Endodermal cell (in vitro differentiated cells): ENCODE measurements at regions not wholly inside any gene's neighbourhood (a gene's known extent, or its start where the extent isn't known, plus 50 kb on each side); places are given as distances from the start of the nearest gene placed in this dataset.
A peak's percentile ranks its signal among the peaks of the same experiment; 100 is the strongest.

Experiments
- DNase-seq: peaks from one replicate; pipeline ENCODE4 v3.0.0-alpha.2; 2017
- H3K27ac ChIP-seq: 2 replicates; pipeline ENCODE4 v1.5.1; 2013; ENCODE audit warnings: mild to moderate bottlenecking, low read depth, low read length, moderate library complexity
- H3K27me3 ChIP-seq: 2 replicates; pipeline ENCODE4 v1.6.1; 2013; ENCODE audit warnings: mild to moderate bottlenecking, low read length, moderate library complexity; ENCODE audit not compliant: insufficient read depth, control insufficient read depth, poor library complexity, severe bottlenecking
- H3K36me3 ChIP-seq: 2 replicates; pipeline ENCODE4 v1.7.0; 2013; ENCODE audit warnings: mild to moderate bottlenecking, low read length, moderate library complexity; ENCODE audit not compliant: control insufficient read depth, insufficient read depth
- H3K4me1 ChIP-seq: one replicate; pipeline ENCODE4 v1.7.0; 2013; ENCODE audit warnings: low read length; ENCODE audit not compliant: control insufficient read depth, insufficient read depth
- H3K4me3 ChIP-seq: 2 replicates; pipeline ENCODE4 v1.5.1; 2013; ENCODE audit warnings: mild to moderate bottlenecking, low read length, moderate library complexity
- H3K9ac ChIP-seq: 2 replicates; pipeline ENCODE4 v1.6.1; 2013; ENCODE audit warnings: mild to moderate bottlenecking, low read length, moderate library complexity; ENCODE audit not compliant: poor library complexity, severe bottlenecking; ENCODE audit errors: extremely low read depth
- H3K9me3 ChIP-seq: 2 replicates; pipeline ENCODE4 v1.6.1; 2013; ENCODE audit warnings: mild to moderate bottlenecking, low read length, moderate library complexity; ENCODE audit not compliant: control insufficient read depth
- H3K27ac Mint-ChIP-seq: 2 replicates; pipeline ENCODE4 v1.8.0; 2020; ENCODE audit warnings: mixed read lengths
- H3K27me3 Mint-ChIP-seq: 2 replicates; pipeline ENCODE4 v1.8.0; 2021; ENCODE audit warnings: mild to moderate bottlenecking, mixed read lengths; ENCODE audit not compliant: insufficient read depth
- H3K36me3 Mint-ChIP-seq: 2 replicates; pipeline ENCODE4 v1.8.0; 2020; ENCODE audit warnings: low read depth, mixed read lengths
- H3K4me1 Mint-ChIP-seq: 2 replicates; pipeline ENCODE4 v1.8.0; 2020; ENCODE audit warnings: mixed read lengths
- H3K4me3 Mint-ChIP-seq: 2 replicates; pipeline ENCODE4 v1.8.0; 2020; ENCODE audit warnings: mild to moderate bottlenecking, moderate library complexity, mixed read lengths
- H3K9me3 Mint-ChIP-seq: 2 replicates; pipeline ENCODE4 v1.8.0; 2020; ENCODE audit warnings: mild to moderate bottlenecking, mixed read lengths
- WGBS, 2 experiments: methylation state at CpG; one replicate each; pipeline versions ENCODE4 v1.1.5 to v1.1.7; 2013; ENCODE audit warnings: missing lambda C conversion rate in 2 of 2, mixed read lengths in 1 of 2; ENCODE audit not compliant: insufficient coverage in 1 of 2, insufficient read length in 1 of 2; 5-methylcytosine and 5-hydroxymethylcytosine counted together
- TF ChIP-seq, protein P1 (sequence below): fragments of 200-600 bp; sonication (generic); conservative IDR thresholded peaks from 2 replicates; pipeline ENCODE4 v1.5.0; 2021; ENCODE audit warnings: antibody characterized with exemption, mild to moderate bottlenecking

DNA sequence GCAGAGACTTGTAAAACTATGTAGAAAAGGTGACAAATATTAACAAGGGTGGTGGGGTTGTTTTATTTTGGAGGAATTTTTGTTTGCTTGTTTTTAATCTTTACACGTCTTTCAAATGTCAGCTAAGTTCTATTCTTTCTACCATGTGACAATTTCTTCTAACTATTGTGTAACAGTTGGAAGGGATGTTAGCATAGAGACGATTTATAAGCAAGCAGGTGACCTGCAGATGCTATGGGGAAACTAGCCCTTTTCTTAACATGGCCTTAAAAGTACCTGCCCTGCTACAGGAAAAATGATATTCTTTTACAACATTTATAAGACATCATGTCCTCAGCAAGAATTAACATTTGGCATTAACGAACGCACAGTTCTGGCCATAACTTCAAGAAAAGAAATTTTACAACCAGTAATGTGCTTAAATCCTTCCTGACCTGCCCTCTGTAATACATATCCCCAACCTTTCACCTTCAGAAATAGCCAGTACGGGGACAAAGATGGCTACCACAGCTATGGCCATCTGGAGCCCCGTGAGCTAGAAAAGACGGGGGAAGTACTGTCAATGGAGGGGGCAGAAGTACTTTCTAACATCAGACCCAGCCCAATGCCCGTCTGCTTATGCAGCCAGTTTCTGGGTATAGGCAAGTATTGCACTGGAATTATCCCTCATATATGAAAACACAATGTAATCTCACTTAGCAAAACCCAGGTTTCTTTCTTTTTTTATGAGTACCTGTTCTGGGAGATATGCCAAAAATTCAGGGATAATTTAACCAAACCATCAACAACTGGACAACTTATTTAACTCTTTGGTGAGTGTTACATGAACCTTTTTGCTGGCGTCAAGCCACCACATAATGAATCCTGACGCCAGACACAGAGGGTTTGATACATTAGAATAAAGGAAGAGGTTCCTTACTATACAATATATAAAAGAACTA, 67.7 kb upstream of the NR2F2 start:
- 93 to 96% methylated on average over 5 to 8 of the region's 10 CpGs for WGBS, 2 experiments
- Mint-ChIP-seq H3K4me1 (peaks cover 20% of the 10 kb centered on the region), H3K9me3 (no peaks in the 10 kb centered on the region), H3K27ac (no peak overlapping the region), H3K4me3 (no peak overlapping the region), H3K27me3 (no peaks in the 10 kb centered on the region), H3K36me3 (no peaks in the 10 kb centered on the region)
- H3K27ac ChIP-seq, result no peak overlapping the region
- no peak overlapping the region for H3K9ac ChIP-seq
- no peaks in the 10 kb centered on the region for H3K9me3 ChIP-seq
- TF ChIP-seq, protein P1, sequence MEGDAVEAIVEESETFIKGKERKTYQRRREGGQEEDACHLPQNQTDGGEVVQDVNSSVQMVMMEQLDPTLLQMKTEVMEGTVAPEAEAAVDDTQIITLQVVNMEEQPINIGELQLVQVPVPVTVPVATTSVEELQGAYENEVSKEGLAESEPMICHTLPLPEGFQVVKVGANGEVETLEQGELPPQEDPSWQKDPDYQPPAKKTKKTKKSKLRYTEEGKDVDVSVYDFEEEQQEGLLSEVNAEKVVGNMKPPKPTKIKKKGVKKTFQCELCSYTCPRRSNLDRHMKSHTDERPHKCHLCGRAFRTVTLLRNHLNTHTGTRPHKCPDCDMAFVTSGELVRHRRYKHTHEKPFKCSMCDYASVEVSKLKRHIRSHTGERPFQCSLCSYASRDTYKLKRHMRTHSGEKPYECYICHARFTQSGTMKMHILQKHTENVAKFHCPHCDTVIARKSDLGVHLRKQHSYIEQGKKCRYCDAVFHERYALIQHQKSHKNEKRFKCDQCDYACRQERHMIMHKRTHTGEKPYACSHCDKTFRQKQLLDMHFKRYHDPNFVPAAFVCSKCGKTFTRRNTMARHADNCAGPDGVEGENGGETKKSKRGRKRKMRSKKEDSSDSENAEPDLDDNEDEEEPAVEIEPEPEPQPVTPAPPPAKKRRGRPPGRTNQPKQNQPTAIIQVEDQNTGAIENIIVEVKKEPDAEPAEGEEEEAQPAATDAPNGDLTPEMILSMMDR, result no peak
- DNase-seq, result no peak
- no peaks in the 10 kb centered on the region for H3K36me3 ChIP-seq
- H3K4me1 ChIP-seq, result peaks cover 7% of the 10 kb centered on the region
- H3K4me3 ChIP-seq, result no peak overlapping the region
- no peaks in the 10 kb centered on the region for H3K27me3 ChIP-seq

DNA sequence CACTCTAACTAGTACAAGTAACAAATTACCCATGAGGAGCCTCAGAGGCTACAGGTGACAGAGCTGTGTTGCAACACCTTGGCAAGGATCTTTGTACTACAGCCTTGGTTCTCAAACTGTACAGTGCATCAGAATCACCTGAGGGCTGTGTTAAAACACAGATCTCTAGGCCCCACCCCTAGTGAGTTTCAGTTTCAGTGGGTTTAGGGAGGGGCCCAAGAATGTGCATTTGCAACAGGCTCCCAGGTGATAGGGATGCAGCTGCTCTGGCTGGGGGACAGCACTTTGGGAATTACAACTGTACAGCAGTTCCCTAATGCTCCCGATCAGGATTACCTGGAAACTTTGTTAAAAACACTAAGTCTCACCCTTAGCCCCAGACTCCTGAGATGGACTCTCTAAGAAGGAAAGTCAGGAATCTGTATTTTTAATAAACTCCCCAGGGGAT, 66.1 kb upstream of the NR2F2 start:
- H3K27ac ChIP-seq, result peak overlapping the region; percentile 34
- Mint-ChIP-seq H3K9me3 (no peaks in the 10 kb centered on the region), H3K27me3 (no peaks in the 10 kb centered on the region), H3K4me1 (peaks cover 20% of the 10 kb centered on the region), H3K27ac (no peak overlapping the region), H3K4me3 (no peak overlapping the region), H3K36me3 (no peaks in the 10 kb centered on the region)
- peaks cover 7% of the 10 kb centered on the region for H3K4me1 ChIP-seq
- TF ChIP-seq, protein P1, result no peak
- H3K36me3 ChIP-seq, result no peaks in the 10 kb centered on the region
- 75 to 87% methylated on average over 1 of the region's 1 CpG for WGBS, 2 experiments
- no peak for DNase-seq
- H3K4me3 ChIP-seq, result no peak overlapping the region
- no peaks in the 10 kb centered on the region for H3K9me3 ChIP-seq
- no peak overlapping the region for H3K9ac ChIP-seq
- H3K27me3 ChIP-seq, result no peaks in the 10 kb centered on the region

DNA sequence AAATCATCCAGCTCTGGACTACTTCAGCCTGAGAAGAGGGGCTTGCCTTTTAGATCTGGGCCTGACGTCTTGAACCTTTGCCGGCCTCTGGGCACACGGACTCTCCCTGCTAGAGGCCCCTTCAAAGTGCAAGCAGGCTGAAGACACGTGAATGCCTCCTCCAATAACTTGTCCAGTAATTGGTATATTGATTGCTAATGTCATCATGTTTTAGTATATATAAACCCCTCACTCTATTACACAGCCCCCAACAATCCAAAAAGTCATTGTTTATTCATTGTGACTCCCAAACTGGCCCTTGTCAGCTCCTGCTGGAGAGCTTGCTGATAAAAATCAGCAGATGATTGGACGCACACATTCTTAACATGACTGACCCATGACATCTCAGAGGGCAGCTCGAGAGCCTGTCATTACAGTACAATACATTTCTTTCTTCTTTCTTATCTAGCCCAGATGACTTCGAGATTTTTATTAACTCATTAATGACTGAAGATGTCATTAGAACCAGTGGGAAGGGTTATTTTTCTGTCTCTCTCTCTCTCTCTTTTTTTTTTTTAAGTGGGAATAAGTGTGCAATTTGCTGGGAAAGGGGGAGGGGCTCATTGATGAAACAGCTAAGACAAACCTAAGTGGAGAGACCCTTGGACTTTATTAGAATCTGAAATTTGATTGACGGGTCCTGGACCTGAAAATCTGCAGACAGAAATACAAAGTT, 65.5 kb upstream of the NR2F2 start:
- Mint-ChIP-seq H3K9me3 (no peaks in the 10 kb centered on the region), H3K36me3 (no peaks in the 10 kb centered on the region), H3K4me1 (peaks cover 20% of the 10 kb centered on the region), H3K4me3 (no peak overlapping the region), H3K27ac (no peak overlapping the region), H3K27me3 (no peaks in the 10 kb centered on the region)
- no peaks in the 10 kb centered on the region for H3K27me3 ChIP-seq
- H3K27ac ChIP-seq, result peak overlapping the region; percentile 34
- TF ChIP-seq, protein P1, result no peak
- H3K9ac ChIP-seq, result no peak overlapping the region
- no peaks in the 10 kb centered on the region for H3K36me3 ChIP-seq
- DNase-seq, result no peak
- H3K9me3 ChIP-seq, result no peaks in the 10 kb centered on the region
- WGBS, 2 experiments, result 79 to 85% methylated on average over 3 to 6 of the region's 8 CpGs
- no peak overlapping the region for H3K4me3 ChIP-seq
- peaks cover 7% of the 10 kb centered on the region for H3K4me1 ChIP-seq
